A673 (cell line): ENCODE measurements at regions not wholly inside any gene's neighbourhood (a gene's known extent, or its start where the extent isn't known, plus 50 kb on each side); places are given as distances from the start of the nearest gene placed in this dataset.

Source experiments
- BruUV-seq: library from RNA; stranded (reverse); fragments of 400-500 nt; replicated peaks from 2 replicates; lab custom pipeline; 2021; lab: Mats Ljungman, UMichigan
- CTCF ChIA-PET: fragments of 300-600 bp; sonication (Branson Sonifier 250); formaldehyde crosslinking; loops from one replicate; lab custom pipeline; 2022; ENCODE audit warnings: antibody characterized with exemption; lab: Charles Lee
- POLR2A ChIA-PET: fragments of 300-600 bp; sonication (Branson Sonifier 250); formaldehyde crosslinking; loops from one replicate; lab custom pipeline; 2022; ENCODE audit warnings: antibody characterized with exemption; ENCODE audit not compliant: low non-redundant PET; lab: Charles Lee
- DNase-seq: peaks from one replicate; pipeline ENCODE4 v3.0.0-alpha.2; 2015; ENCODE audit warnings: low spot score
- H3K27ac ChIP-seq: fragments of 200-600 bp; sonication (generic); 2 replicates; pipeline ENCODE4 v1.5.1; 2016; ENCODE audit warnings: mixed run types, low read depth, mild to moderate bottlenecking, mixed read lengths, antibody characterized with exemption, low read length; ENCODE audit not compliant: poor library complexity, severe bottlenecking
- H3K27me3 ChIP-seq: fragments of 200-600 bp; sonication (generic); replicated peaks from 2 replicates; pipeline ENCODE4 v1.6.1; 2017; ENCODE audit warnings: mixed run types, low read depth, mild to moderate bottlenecking, mixed read lengths, antibody characterized with exemption, low read length; ENCODE audit not compliant: insufficient read depth, poor library complexity
- H3K36me3 ChIP-seq: fragments of 200-600 bp; sonication (generic); 2 replicates; pipeline ENCODE4 v1.6.1; 2016; ENCODE audit warnings: mixed run types, mild to moderate bottlenecking, mixed read lengths, antibody characterized with exemption, low read length; ENCODE audit not compliant: insufficient read depth, poor library complexity, severe bottlenecking
- H3K4me1 ChIP-seq: fragments of 200-600 bp; sonication (generic); 2 replicates; pipeline ENCODE4 v1.6.1; 2017; ENCODE audit warnings: mixed run types, mild to moderate bottlenecking, mixed read lengths, antibody characterized with exemption, low read length; ENCODE audit not compliant: insufficient read depth, poor library complexity, severe bottlenecking
- H3K4me3 ChIP-seq: fragments of 200-600 bp; sonication (generic); 2 replicates; pipeline ENCODE4 v1.5.1; 2016; ENCODE audit warnings: low read depth, mixed run types, mild to moderate bottlenecking, mixed read lengths, low read length; ENCODE audit not compliant: poor library complexity, severe bottlenecking
- H3K9me3 ChIP-seq: fragments of 200-600 bp; sonication (generic); 2 replicates; pipeline ENCODE4 v1.6.1; 2016; ENCODE audit warnings: mixed run types, low read depth, mild to moderate bottlenecking, mixed read lengths, antibody characterized with exemption, low read length; ENCODE audit not compliant: poor library complexity, severe bottlenecking
- EZH2 ChIP-seq: fragments of 200-600 bp; sonication (generic); IDR thresholded peaks from 2 replicates; pipeline ENCODE4 v1.6.1; 2017; ENCODE audit warnings: borderline replicate concordance, low read depth, mild to moderate bottlenecking, mixed read lengths, antibody characterized with exemption, low read length; ENCODE audit not compliant: poor library complexity, severe bottlenecking
- intact Hi-C: fragments of 100-400 bp; cut with micrococcal nuclease; formaldehyde crosslinking; loops from one replicate; pipeline ENCODE4 v1.10.0; 2022; ENCODE audit not compliant: unreplicated experiment
- TF ChIP-seq, protein P1 (sequence below): fragments of 300-800, 200-600 bp; sonication (generic); conservative IDR thresholded peaks from 2 replicates; pipeline ENCODE4 v1.5.1; 2017; ENCODE audit warnings: low read depth, mild to moderate bottlenecking, antibody characterized with exemption, low read length, moderate library complexity, mixed read lengths

DNA sequence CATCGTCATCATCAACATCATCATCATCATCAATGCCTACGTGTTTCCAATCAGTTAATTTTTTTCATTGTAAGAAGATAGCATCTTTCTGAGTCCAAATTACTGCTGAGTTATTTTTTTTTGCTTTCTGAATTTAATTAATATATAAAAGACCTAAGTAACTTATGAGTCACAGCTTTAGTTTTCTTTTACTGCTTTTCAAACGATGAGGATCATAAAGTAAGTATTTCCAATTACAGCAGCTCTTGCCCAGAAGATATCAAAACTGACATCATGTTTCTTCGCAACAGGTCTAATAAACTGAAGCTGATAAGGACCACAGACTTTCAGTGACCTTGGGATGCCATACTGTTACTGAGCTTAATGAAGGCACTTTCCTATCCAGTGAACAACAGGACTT, 442.2 kb downstream of the DSEL start:
- Histone ChIP-seq H3K27ac (no peak overlapping the region), H3K36me3 (no peaks in the 10 kb centered on the region), H3K4me3 (no peak overlapping the region), H3K4me1 (no peaks in the 10 kb centered on the region), H3K9me3 (no peaks in the 10 kb centered on the region), H3K27me3 (no peaks in the 10 kb centered on the region)
- CTCF ChIA-PET, result interaction anchor here (0.6 kb wide), 1 partner anchor 202 kb away, joined by 4 read pairs; no protein-coding TSS in a partner anchor
- no peak for DNase-seq
- intact Hi-C loops, result no loop called here
- POLR2A ChIA-PET, result no interaction called here
- no TSS peak for BruUV-seq
- no peak for TF ChIP-seq EZH2
- TF ChIP-seq, protein P1, sequence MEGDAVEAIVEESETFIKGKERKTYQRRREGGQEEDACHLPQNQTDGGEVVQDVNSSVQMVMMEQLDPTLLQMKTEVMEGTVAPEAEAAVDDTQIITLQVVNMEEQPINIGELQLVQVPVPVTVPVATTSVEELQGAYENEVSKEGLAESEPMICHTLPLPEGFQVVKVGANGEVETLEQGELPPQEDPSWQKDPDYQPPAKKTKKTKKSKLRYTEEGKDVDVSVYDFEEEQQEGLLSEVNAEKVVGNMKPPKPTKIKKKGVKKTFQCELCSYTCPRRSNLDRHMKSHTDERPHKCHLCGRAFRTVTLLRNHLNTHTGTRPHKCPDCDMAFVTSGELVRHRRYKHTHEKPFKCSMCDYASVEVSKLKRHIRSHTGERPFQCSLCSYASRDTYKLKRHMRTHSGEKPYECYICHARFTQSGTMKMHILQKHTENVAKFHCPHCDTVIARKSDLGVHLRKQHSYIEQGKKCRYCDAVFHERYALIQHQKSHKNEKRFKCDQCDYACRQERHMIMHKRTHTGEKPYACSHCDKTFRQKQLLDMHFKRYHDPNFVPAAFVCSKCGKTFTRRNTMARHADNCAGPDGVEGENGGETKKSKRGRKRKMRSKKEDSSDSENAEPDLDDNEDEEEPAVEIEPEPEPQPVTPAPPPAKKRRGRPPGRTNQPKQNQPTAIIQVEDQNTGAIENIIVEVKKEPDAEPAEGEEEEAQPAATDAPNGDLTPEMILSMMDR, result no peak

DNA sequence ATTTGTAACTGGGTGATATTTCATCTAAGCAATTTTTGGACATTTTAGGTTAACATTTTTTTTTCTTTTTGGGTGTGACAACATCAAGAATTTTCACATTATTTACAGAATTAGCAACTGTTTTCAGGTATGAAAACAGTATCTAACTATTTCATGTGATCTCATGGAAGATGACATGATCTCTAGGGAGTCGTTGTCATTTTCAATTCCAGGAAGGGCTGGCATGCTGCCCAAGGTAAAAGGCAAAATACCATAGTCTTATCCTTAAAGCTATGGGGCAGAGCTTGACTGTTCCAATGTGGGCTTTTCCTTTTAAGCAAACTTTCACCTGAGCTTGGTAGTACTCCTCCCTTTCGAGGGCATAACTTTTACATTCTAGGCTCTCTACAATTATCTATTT, 443.7 kb downstream of the DSEL start:
- POLR2A ChIA-PET, result no interaction called here
- BruUV-seq, result no TSS peak
- TF ChIP-seq, protein P1, result no peak
- TF ChIP-seq EZH2, result no peak
- DNase-seq, result peak; percentile 24
- Histone ChIP-seq H3K4me1 (no peaks in the 10 kb centered on the region), H3K4me3 (no peak overlapping the region), H3K36me3 (no peaks in the 10 kb centered on the region), H3K27ac (no peak overlapping the region), H3K9me3 (no peaks in the 10 kb centered on the region), H3K27me3 (no peaks in the 10 kb centered on the region)
- CTCF ChIA-PET, result no interaction called here
- intact Hi-C loops, result no loop called here

DNA sequence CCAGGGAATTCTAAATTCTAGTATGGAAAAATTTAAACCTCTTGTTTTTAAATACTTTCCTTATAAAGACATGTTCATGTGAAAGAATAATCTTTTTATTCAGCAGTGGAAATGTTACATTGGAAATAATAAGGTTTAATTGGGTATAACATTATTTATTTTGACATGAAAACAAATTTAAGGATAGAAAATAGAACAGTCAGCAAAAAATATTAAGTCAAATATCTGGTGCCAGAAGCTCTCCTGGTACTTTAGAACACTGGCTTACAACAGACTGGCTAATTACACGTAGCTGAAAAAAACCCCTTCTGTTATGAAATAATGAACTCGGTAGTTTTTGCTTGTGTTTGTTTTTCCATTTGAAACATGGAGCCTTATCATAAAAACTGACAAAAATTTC, 447.9 kb downstream of the DSEL start:
- Histone ChIP-seq H3K36me3 (no peaks in the 10 kb centered on the region), H3K4me1 (no peaks in the 10 kb centered on the region), H3K9me3 (no peaks in the 10 kb centered on the region), H3K4me3 (no peak overlapping the region), H3K27me3 (no peaks in the 10 kb centered on the region), H3K27ac (no peak overlapping the region)
- TF ChIP-seq EZH2, result no peak
- TF ChIP-seq, protein P1, result no peak
- BruUV-seq, result no TSS peak
- ChIA-PET POLR2A (no interaction called here), CTCF (no interaction called here)
- no peak for DNase-seq
- intact Hi-C loops, result no loop called here
